ENCODE measurements at regions not wholly inside any gene's neighbourhood (a gene's known extent, or its start where the extent isn't known, plus 50 kb on each side); places are given as distances from the start of the nearest gene placed in this dataset.

GRCh38 chr10:20726381-20726780, 170.7 kb downstream of the NEBL start:
- no peak for DNase-seq

DNA sequence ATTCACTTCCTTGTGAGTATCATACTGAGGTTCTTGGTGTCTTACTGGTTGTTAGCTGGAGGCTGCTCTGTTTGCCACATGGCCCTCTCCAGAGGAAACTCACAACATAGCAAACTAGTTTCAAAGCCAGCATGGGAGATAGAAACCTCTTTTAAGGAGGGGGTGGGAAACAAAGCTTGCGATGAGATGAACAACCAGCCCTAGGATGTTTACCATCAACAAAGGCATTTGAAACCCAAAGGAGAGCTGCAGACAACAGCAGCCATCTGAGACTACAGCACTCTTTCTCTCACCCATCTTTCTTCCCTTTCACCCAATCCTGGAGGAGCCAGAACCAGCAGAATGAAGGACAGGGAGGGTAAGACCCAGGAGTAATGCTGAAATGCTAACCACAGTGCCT, 182.1 kb downstream of the NEBL start:
- no peak for DNase-seq

DNA sequence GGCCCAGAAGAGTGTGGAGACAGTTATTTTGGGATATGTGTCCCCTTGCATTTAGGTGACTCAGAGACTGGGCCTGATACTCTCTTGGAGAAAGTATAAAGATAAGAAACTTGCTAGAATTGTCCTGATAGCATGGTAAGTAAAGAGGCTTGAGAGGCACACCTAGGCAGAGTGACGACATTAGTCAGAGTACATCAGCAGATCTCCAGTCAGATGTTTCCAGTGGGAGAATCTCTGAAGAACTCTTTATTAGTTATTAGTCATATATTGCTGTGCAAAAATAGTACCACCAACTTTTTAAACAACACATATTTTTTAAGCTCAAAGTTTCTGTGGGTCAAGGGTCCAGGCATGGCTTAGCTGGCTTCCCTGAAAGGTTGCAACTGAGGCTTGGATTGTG, 182.6 kb downstream of the NEBL start:
- DNase-seq: no peak

- DNase-seq: no peak
These were observed 183.7 kb downstream of the NEBL start for GRCh38 chr10:20713420-20713819.

DNA sequence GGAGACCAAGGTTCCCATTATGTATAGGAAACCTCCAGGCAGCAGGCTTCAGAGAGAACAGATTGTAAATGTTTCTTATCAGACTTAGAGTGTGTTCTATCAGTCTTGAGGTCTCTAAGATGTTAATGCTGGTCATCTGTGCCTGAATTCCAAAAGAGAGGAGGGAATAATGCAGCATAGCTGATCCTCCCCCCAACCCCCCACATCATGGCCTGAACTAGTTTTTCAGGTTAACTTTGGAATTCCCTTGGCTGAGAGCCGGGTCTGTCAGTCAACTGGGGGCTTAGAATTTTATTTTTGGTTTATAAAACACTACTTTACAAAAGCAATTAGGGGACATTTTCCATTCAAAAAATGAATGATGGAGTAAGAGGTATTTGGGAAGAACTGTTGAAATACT, 184.3 kb downstream of the NEBL start:
- peak; percentile 5 for DNase-seq

GRCh38 chr10:20709708-20710107, 187.4 kb downstream of the NEBL start:
- no peak for DNase-seq

DNA sequence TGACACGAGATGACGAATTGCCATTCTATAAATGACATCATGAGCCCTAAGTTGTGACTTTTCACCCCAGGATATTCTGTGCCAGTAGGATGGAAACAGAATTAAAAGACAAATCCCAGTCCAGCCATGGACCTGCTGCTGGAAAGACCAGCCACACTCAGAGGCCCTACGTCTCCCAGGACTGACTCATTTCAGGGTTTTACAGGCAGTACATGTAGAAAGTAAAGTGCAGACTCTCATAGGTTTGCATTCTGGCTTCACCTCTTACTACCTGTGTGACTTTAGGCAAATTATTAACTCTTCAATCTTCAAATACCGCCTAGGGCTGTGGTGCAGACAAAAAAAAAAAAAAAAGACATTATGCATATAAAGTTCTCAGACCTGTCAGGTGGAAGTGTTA, 188.8 kb downstream of the NEBL start:
- no peak for DNase-seq

GRCh38 chr10:20707251-20707650, 189.9 kb downstream of the NEBL start:
- DNase-seq: no peak

- DNase-seq: no peak
These were observed 198.3 kb downstream of the NEBL start for GRCh38 chr10:20698837-20699236.

- no peak for DNase-seq
These were observed 202.8 kb downstream of the NEBL start for GRCh38 chr10:20694296-20694695.

- no peak for DNase-seq
These were observed 208.1 kb downstream of the NEBL start for GRCh38 chr10:20688797-20689544.

DNA sequence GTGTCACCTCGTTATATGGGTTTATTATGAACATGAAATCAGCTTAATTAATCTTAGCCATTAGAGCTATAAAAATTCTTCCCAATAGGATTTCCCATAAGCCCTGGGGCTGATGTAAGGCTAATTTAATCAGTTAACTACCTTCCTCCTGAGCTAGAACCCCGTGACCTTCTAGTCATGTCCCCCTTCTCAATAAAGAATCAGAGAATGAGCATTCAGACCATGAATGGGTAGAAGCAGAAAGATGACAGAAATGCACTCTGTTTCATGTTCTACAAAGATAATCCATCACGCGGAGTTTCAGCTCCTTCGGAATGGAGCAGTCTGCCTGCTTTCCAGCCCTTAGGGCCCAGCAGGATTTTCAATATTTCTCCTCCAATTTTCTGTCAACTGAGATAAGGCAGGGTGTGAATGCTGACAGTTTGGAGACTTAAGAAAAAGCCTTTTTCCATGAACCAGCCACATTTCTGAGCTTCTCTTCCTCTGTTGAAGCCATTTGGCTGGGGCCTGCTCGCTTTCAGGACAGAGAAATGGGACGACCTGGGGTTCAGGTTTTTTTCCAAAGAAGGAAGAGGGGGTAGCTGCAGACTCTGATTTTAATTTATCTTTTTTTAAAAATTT, 211.0 kb downstream of the NEBL start:
- DNase-seq: no peak

- no peak for DNase-seq
These were observed 211.6 kb downstream of the NEBL start for GRCh38 chr10:20685462-20685861.

- DNase-seq: no peak
These were observed 213.8 kb downstream of the NEBL start for GRCh38 chr10:20683345-20683744.

GRCh38 chr10:20682782-20683181, 214.3 kb downstream of the NEBL start:
- DNase-seq: no peak

DNA sequence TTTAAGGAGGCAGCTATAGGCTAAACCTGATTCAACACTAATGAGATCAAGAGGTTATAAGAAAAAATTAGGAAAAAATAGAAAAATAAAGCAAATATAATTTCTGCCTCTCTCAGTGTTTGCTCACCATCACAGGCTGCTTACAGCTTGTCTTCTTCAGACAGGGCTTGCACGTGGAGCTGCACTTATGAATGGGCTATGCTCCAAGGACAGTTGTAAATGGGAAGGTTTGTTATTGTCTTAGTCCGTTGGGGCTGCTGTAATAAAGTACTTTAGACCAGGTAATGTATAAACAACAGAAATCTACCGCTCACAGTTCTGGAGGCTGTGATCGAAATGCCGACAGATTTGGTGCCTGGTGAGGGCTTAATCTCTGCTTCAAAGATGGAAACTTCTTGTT, 219.8 kb downstream of the NEBL start:
- no peak for DNase-seq

- peak; percentile 7 for DNase-seq
These were observed 222.2 kb downstream of the NEBL start for GRCh38 chr10:20674926-20675325.

DNA sequence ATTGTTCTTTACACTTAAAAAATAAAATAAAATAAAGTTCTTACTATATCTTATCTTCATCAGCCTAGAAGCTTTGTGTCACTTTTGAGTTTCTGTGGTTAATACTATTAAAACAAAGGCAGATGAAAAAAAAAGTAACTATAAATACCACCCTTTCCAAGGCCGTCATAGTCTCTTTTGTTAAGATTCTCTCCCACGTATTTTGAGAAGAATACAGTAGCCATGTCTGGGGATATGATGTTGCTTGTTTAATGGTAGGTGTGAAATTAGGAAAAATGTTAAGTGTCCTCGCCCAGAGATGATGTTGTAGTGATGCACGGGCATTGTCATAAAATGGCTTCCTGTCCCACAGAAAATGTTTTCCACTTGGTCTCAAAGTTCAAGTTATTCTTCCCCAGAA, 223.9 kb downstream of the NEBL start:
- DNase-seq: no peak

GRCh38 chr10:20672741-20673140, 224.4 kb downstream of the NEBL start:
- no peak for DNase-seq

DNA sequence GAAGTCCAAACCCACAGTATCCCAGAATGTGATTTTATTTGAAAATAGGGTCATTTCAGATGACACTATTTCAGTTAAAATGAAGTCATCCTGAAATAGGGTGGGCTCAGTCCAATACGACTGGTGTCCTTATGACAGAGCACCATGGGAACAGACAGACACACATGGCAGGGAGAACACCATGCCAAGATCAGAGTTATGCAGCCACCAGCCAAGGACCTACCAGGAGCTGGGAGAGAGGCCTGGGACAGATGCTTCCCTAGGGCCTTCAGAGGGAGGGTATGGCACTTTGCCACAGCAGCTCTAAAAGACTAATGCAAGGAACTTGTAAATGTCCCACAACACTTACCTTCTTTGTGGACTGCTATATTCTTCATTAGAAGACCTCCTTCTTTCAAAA, 226.5 kb downstream of the NEBL start:
- no peak for DNase-seq

- no peak for DNase-seq
These were observed 228.1 kb downstream of the NEBL start for GRCh38 chr10:20668985-20669384.

DNA sequence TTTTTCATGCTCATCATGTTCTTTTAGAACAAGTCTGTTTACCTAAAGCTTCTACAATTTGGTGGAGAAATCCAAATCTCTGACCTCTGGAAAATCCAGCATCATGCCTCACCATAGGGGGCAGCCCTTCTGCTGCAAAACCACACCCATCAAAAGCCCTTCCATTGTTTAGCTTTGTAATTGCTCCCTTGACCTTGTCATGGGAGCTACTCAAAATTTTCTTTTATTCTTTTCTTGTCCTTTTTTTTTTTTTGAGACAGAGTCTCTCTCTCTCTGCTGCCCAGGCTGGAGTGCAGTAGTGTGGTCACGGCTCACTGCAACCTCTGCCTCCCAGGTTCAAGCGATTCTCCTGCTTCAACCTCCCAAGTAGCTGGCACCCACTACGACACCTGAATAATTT, 234.4 kb downstream of the NEBL start:
- DNase-seq: no peak

- no peak for DNase-seq
These were observed 237.9 kb downstream of the NEBL start for GRCh38 chr10:20659225-20659624.

DNA sequence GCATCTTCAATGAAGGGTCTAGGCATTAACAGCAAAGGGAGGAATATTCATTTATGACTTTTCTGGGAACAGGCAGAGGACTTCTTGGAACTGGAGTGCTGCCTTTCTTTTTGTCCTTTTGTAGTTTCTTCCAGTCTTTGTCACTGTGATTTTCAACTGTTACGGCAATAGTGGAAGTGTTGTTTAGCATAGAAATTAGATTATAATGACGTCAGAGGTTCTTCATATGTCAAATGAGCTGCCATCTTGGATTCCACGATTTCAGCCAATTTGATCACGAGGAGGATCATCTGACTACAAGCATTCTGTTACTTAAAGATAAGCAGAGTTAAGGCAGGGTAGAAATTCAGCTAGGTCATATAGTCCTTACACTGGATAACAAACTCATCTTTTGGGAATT, 239.0 kb downstream of the NEBL start:
- no peak for DNase-seq
